MV-4-11 (cell line): ENCODE measurements at regions not wholly inside any gene's neighbourhood (a gene's known extent, or its start where the extent isn't known, plus 50 kb on each side); places are given as distances from the start of the nearest gene placed in this dataset.

ENCODE experiments used
- DNase-seq: peaks from one replicate; lab custom pipeline; 2025; lab: John Stamatoyannopoulos, UW

DNA sequence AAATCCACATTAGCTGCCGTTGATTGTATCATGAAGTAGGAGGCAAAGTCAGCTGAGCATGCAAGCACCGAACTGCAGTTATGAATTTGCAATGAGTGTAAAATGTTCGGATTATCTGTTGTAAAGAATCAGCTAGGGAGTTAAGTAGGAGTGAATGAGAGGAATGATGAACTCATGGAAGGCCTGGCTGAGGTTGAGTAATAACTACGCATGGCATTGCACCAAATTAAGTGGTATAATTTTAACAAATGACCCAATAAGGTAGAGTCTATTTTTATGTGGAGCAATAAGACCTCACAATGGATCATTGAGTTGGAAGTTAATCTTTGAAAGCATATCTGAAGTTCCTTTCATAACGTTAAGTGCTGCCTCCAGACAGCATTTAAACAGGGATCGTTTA lies 288.2 kb upstream of the CHST9 start:
- no peak for DNase-seq

DNA sequence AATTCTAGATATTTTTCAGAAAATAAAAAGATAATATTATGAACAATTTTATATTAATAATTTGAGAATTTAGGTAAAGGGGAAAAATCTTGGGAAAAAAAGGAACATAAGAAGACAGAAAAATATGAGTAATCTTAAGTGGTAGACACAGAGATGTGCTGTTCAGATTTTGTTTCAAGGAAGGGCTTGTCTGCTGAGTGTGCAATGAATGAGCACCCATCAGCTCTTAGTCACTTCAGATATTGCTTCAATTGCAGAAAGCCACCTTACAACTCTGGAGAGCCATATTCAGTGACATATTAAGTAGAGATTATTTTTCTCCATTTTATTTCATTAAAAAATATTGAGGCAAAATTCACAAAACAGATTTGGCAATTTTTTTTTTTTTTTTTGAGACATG lies 282.0 kb upstream of the CHST9 start:
- DNase-seq, result no peak

DNA sequence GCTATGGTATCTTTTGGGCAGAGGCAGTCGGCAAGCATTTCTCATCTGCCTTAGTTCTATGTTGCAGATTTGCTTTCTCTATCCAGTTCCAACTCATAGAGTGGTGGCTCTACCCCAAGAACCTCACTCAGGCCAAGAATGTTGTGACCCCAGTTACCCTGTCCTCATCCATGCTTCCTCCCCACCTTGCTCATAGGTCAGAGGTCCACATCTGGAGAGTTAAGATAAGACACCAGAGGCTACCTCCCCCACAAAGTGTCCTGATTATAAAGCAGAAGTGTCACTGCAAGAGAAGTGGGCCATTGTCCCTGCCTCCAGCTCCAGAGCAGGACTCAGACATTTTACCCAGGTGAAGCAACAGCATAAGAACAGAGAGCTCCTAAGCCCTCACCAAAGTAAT lies 276.8 kb upstream of the CHST9 start:
- DNase-seq, result no peak

DNA sequence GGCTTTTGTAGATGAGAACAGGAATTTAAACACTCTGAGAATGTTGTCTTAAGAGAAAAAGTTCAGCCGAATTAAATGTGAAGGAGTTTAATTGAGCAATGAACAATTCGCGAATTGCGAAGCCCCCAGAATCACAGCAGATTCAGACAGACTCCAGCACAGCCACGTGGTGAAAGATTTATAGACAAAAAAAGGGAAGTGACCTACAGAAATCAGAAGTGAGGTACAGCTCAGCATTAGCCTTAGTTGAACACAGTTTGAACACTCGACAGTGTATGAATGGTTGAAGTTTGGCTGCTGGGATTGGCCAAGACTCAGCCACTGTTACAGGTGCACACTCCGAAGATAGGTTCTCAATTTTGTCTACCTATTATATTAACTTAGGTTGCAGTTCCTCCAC lies 264.0 kb upstream of the CHST9 start:
- DNase-seq, result peak; percentile 38

DNA sequence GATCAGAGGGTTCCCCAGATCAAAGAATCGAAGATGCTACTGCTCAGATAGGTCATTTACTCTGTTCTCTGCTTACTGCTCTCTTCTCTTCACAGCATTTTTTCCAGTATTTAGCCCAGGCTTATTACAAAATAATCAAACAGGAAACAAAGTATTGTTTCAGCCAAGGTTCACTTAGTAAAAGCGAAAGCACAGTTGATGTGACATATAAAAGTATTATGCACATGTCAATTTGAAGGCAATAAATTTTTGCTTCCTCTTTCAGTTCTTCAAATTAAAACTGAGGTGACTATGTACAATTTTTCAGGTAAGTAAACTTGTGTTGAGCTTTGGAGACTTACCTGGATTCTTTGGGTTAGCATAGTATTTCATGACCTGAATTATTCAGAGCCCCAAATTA lies 262.8 kb upstream of the CHST9 start:
- DNase-seq, result no peak

DNA sequence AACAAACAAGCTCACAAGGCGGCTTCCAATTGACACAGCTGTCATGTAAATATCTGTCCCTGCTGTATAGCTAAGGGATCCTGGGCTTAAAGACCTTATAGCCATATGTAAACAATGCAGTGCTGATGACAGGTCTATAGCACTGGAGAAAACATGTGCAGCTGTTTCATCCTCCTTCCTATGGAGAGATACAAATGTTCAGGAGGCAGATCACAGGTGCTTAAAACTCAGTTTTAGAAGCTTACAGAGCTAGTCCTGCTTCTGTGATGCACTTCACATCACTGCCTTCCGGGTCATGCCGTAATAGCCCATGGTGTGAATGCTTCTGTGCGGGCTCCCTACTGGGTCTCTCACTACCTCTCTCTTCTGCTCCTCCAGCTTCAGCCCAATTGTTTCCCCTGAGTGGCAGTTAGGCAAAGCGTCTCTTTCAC lies 262.4 kb upstream of the CHST9 start:
- DNase-seq, result no peak

DNA sequence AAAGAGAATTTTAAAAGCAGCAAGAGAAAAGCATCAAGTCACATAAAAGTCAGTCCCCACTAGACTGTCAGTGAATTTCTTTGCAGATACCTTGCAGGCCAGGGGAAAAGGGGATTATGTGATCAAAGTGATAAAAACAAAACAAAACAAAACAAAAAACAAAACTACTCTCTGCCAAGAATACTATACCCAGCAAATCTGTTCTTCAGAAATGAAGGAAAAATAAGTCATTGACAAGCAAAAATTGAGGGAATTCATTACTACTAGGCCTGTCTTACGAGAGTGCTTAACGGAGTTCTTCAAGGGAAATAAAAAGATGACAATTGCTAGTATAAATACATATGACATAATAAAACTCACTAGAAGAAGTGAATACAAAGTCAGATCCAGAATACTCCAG lies 245.5 kb upstream of the CHST9 start:
- DNase-seq, result no peak

DNA sequence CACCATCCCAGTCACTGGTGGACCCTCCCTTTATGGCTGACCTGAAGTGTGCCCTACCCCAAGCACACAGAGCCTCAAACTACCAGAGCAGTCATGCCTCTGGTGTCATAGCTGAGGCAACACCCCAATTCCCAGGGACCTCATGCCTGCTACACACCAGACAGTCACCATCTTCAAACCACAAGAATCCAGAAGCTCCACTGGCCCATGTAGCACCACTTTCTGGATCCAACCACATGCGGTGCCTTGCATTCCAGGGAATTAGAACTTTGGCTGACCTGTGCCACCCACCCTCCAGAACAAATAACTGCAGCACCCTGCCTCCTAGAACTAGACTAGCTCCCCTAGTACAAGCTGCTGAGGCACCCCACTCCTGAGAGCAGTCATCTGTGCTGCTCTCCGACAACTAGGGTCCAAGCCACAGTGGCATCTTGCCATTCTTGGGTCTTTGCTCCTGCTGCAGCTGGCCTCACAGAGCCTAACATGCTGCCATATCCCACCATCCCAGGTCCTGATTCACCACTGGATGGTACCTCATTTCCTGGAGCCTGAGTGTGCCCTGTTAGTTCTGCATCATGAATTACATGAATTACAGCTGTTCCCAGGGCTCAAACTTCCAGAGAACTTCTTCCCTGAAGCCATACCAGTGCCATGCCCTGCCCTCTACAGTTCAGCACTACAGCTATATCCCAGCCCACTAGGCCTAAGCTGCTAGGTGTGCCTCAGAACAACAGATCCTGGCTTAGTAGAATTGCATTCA lies 243.8 kb upstream of the CHST9 start:
- no peak for DNase-seq

DNA sequence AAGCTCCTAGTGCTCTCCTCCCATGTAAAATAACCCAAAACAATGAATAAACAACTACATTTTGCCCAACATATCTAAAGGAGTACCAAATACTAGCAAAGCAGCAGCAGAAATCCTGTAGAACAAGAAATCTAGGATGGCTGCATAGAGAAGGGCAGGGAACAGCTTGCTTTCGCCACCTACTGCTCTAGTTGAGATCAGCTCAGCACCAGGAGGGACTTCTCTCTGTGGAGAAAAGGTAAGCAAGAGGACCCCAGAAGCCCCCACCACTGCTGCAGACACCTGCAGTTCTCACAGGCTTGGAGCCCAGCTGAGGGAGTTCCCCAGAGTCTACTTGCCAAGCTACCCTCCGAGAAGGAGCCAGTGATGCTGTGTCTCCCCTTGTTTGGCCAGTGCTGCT lies 243.0 kb upstream of the CHST9 start:
- DNase-seq, result no peak

DNA sequence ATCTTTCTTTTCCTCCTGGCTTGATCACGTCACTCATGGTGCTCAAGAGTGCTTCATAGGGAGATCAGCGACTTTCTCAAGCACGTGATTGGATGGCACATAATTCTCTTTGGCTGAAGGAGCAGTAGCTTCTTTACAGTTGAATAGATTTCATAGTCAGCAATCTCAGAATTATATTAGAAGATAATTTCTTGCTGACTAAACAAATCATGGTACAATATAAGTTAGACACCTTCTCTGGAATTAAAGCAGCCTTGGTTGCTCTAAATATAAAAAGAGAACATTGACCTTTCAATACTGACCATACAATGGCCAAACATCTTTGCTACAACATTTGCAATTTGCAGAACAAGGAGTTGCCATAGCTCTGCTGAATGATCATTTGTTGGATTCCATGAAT lies 238.5 kb upstream of the CHST9 start:
- DNase-seq, result no peak

DNA sequence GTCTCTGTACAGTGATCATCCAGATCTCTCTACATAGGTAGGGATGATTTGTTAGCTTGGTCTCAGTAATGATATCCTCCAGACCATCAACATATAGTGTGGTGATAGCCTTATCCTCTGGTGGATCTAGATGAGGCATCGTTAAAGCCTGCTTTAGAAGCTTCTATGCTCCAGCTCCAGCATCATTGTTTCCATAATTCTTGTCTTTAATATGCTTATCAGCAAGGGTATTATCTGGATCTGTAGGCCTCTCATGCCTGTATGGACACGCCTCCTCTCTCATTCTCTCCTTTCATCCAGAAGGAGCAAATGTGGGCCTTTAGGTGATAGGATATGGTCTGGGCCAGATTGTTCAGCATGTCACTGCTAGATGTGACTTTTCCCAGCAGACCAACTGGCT lies 234.5 kb upstream of the CHST9 start:
- DNase-seq, result no peak

DNA sequence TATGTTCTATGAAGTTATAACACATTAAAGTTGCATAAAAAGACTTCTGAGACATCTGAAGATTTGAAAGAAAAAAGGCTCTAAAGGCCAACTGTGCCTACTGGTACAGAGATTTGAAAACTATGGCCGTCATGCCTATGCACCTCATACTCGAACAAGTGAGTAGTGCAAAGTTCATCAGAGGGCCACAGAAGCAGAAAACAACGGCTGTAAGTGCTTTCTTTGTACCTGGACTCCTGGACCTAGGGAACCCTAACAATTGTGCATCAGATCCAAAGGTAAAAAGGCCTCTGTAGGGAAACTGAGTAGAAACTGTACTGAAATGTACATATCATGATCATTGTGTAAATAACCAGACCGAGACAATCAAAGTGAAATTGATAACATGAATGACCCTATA lies 230.4 kb upstream of the CHST9 start:
- no peak for DNase-seq

DNA sequence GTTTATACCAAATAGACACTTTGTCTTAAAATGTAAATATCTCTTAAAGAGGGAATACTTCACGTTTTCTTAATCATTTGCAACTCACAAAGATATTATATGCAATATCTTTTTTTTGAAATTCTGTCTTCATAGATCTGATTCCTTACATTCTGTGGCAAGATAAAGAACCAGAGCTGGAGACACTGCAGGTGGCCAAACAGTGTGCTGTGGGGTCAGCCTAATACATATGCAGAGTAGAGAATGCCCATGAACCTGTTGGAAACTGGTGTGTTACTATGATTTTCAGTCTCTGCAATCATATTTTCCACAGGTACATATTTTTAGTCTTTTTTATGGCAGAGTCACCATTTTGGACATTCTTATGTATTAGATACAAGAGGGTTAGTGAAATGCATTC lies 229.6 kb upstream of the CHST9 start:
- no peak for DNase-seq

DNA sequence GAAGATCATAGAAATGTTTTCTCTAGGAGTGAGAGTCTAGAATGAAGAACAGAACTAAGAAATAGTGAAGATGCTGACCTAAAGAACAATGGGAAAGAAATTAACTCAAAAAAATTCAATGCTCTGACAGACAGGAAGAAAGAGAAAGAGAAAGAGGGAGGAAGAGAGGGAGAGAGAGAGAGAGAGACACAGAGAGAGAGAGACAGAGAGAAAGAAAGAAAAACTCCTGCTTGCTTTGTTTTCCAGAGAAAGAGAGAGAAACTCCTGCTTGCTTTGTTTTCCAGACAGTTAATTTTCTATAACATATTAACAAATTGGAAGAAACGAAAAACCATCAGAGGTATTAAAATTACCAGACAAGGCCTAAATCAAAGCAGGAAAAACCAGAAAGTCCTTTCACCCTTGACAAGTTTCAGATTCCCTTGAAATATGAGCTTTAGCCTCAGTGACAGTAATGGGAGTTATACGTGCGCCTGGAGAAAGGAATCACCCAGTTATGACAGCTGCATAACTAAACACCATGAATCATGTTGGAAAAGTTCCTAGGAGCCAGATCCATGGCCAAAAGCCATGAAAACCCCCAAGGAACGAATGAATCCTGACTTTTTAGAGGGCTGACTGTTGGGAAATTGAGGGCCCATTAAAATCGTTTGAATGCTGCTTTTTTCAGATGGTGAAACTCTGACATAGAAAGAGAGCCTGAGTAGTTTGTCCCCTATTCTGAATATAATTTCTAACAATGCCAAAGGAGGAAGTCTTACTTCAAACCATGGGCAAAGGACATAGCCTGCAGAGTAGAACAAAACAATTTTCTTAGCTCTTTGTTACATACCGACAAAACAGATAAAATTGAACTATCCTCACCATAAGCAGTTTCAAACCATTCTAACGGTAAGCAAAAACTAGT lies 228.6 kb upstream of the CHST9 start:
- DNase-seq, result no peak

DNA sequence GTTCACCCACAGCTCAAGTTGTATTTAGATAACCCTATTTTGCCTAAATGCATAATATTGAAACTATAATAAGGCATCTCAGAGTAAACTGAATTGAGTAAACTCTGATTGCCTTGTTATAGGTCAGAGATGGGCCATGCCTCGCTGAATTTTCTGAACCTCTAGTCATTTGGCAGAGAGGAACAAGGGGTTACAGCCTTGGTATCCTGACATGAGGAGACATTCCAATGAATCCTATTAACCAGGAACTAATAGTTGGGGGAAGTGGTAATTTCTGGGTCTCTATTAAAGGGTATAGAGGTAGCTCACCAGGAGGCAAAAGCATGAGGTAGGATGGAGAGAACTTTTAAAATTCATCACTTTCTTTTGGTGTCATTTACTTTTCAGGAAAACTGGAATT lies 227.4 kb upstream of the CHST9 start:
- no peak for DNase-seq

DNA sequence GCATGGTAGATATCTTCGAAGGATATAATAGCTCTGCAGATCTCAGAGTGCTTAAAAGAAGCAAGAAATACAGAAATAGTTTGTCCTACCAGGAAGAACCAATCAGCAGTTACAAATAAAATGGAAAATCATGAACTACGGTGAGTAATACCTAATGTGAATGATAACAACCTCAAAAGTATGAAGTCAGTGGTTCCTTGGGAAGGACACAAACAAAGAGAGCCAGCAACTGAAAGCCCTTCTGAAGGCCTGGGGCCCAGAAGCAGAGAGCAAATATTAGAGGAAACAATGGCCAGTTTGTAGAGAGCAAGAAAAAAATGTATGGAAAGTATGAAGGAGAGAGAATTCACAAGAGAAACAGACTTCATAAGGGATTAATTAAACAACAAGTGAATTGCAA lies 226.8 kb upstream of the CHST9 start:
- DNase-seq, result no peak

DNA sequence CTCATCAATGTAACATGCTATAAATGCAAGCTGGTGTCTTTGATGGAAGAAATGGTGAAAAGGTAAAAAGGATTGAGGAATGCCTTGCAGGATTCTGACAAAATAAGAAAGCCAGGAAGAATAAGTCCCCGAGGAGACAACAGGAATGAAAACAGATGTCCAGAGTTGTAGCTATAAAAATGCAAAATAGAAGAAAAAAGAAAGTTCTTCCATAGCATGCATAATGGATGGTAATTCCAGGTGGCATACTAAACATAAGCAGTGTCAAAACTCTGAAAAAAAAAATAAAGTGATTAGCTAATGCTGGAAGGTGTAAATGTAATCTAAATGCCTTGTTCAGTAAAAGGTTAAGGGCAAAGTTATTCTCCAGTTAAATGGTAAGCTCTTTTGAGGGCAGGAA lies 225.9 kb upstream of the CHST9 start:
- DNase-seq, result no peak

DNA sequence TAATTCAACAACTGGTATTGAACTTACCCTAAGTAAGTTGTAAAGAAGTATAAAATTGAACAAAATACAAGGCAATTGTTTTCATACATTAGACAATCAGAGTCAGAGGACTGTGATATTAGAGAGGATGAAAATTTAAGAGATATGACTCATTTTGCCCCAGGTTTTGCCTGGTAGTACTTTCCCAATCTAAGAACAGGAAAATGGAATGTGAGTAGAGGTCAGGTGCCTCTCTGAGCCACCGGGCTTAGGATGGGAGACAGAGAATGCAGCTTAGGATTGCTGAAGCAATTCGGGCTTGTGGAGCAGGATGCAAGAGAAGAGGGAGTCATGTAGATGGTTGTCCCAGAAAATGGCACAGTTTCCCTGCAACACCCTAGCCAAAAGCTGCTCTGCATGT lies 219.7 kb upstream of the CHST9 start:
- no peak for DNase-seq

DNA sequence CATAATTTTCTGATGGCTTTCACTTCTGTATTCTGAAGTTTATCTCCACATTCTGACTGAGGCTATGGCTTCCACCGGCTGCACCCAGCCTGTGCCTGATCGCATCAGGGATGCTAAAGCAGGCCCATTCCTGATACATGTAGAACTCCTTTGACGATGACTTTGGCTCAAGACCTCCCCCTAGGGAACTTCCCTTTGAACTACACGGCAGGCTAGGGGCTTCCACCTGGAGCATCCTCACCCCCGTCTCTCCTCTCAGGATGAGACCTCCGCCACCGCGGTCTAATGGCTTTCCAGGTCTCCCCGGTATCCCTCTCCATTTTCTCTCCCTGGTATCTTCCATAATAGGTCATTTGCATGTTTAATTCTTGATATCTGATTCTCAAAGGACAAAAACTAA lies 214.9 kb upstream of the CHST9 start:
- no peak for DNase-seq

DNA sequence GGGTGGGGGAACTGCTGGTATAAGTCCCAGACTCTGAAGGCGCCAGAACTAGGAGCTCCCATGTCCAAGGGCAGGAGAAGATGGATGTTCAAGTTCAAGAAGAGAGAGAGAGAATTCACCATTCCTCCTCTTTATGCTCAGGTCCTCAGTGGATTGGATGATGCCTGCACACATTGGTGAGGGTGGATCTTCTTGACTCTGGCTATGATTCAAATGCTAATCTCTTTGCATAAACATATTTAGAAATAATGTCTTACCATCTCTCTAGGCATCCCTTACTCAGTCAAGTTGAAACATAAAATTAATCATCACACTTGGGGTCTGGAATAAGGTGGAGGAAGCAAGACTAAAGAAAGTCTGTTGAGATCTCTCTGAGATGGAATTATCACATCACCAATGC lies 210.6 kb upstream of the CHST9 start:
- no peak for DNase-seq

DNA sequence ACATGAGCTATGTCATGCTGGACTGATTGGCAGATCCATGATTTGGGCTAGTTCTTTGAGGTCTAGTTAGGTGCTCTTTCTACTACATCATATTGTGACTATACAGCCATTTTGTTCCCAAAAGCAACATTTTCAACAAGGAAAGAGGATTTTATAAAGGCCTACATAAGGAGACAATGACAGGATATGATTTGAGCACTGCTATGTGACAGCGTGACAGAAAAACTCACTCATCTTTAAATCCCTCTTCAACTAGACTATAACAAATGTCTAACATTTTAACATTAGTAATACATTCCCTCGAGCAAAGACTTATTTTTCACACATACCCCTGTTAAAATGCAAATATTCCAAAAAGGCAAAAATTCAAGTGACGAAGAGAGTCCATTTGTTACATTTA lies 209.6 kb upstream of the CHST9 start:
- no peak for DNase-seq

DNA sequence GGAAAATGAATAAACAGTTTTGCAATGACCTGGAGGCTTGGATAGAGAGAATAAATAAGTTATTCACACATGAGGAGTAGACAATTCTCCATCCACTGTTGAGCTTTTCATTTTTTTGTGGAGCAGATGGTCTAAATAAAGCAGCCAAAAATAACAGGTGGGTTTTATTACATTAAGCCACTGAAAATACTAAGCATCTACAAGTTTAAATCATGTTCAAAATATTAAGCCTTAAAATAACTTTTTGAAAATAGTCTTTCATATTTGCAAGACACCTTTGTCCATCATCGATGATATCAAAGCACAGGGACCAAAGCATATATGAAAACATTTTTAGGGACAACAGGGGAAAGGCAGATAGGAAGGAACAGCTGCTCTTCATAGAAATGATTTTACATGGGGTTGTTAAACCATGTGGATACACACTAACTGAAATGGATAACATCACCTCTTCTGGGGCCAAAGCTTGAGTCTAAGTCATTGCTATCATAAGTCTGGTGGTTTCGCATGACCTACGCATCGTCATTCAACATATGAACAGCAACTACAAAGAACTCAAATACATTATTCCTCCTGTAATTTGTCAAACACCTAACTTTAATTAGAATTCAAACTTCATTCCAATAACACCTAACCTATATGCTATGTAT lies 197.6 kb upstream of the CHST9 start:
- no peak for DNase-seq
